DOHH2 (cell line): ENCODE measurements at regions not wholly inside any gene's neighbourhood (a gene's known extent, or its start where the extent isn't known, plus 50 kb on each side); places are given as distances from the start of the nearest gene placed in this dataset.

Source experiments
- CTCF ChIP-seq: fragments of 200-600 bp; sonication (generic); IDR thresholded peaks from one replicate; pipeline ENCODE4 v1.5.1; 2014; ENCODE audit warnings: antibody characterized with exemption, mild to moderate bottlenecking, low read depth, low read length; ENCODE audit not compliant: poor library complexity, severe bottlenecking
- EZH2phosphoT487 ChIP-seq: fragments of 200-600 bp; sonication (generic); IDR thresholded peaks from 2 replicates; pipeline ENCODE4 v1.6.1; 2017; ENCODE audit warnings: borderline replicate concordance, mild to moderate bottlenecking, antibody characterized with exemption, low read length, moderate library complexity, mixed read lengths

- TF ChIP-seq CTCF: no peak
- TF ChIP-seq EZH2phosphoT487: no peak
Observed at GRCh38 chr4:26151615-26152014, 169.2 kb upstream of the RBPJ start.
